ENCODE measurements at regions not wholly inside any gene's neighbourhood (a gene's known extent, or its start where the extent isn't known, plus 50 kb on each side); places are given as distances from the start of the nearest gene placed in this dataset.

DNA sequence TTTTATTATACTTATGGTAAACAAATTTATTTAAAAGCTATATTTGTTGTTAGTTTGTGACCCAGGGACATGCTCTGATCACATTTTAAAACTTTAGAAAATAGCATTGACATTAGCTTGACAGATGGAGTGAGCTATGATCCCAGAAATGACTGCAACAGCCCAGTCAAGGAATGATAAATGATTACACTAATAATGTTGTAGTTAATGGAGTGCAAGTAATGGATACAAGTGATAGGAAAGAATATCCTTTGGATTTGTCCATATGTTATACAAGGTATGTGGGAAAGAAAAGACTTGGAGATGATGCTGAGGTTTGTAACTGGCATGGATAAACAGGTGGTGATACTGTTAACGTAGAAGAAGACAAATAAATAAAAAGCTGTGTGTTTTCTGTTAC is 1908.7 kb downstream of the MRPL39 start:
- WGBS, 3 donors, result 70 to 83% (median 82%) methylated on average over 1 of the region's 1 CpG
- no peaks in the 10 kb centered on the region for H3K27me3 ChIP-seq
- H3K9me3 ChIP-seq, result peaks cover 0 to 4% of the 10 kb centered on the region in 2 donors
- H3K4me1 ChIP-seq (ENCODE audit: insufficient read depth), result no peaks in the 10 kb centered on the region
- intact Hi-C loops (cut with DNase I), result no loop called here
- no peak overlapping the region for H3K4me3 ChIP-seq
- H3K27ac ChIP-seq, result no peak overlapping the region
- TF ChIP-seq EP300 (IDR thresholded peaks at IDR 0.05) (no peak), POLR2A (IDR thresholded peaks at IDR 0.05) (no peak)
- TF ChIP-seq, protein P1, sequence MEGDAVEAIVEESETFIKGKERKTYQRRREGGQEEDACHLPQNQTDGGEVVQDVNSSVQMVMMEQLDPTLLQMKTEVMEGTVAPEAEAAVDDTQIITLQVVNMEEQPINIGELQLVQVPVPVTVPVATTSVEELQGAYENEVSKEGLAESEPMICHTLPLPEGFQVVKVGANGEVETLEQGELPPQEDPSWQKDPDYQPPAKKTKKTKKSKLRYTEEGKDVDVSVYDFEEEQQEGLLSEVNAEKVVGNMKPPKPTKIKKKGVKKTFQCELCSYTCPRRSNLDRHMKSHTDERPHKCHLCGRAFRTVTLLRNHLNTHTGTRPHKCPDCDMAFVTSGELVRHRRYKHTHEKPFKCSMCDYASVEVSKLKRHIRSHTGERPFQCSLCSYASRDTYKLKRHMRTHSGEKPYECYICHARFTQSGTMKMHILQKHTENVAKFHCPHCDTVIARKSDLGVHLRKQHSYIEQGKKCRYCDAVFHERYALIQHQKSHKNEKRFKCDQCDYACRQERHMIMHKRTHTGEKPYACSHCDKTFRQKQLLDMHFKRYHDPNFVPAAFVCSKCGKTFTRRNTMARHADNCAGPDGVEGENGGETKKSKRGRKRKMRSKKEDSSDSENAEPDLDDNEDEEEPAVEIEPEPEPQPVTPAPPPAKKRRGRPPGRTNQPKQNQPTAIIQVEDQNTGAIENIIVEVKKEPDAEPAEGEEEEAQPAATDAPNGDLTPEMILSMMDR (IDR thresholded peaks at IDR 0.05), result no peak
- H3K36me3 ChIP-seq, result no peaks in the 10 kb centered on the region
- no peak for DNase-seq

DNA sequence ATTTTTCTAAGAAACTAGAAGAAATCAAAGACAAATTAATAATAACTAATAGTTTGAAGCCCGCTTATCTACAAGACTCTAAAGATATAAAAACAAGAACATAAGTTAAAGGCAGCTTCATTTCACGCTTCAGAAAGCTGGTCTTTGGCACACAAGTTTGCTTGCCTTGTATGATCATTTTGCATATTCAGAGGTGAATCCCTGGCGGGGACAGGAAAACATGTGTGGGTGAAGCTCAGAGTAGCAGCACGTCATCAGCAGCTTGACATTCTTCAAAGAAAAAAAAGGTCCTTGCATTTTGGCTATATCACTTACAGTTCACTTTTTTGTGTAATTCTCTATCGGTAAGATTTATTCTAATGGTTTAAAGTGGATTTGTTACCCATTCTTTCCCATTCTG is 1911.8 kb downstream of the MRPL39 start:
- Histone ChIP-seq H3K4me3 (no peak overlapping the region), H3K9me3 (peaks cover 0 to 4% of the 10 kb centered on the region in 2 donors), H3K4me1 (ENCODE audit: insufficient read depth) (no peaks in the 10 kb centered on the region), H3K27ac (no peak overlapping the region), H3K27me3 (no peaks in the 10 kb centered on the region), H3K36me3 (no peaks in the 10 kb centered on the region)
- DNase-seq, result no peak
- 76 to 85% (median 81%) methylated on average over 5 of the region's 5 CpGs for WGBS, 3 donors
- TF ChIP-seq POLR2A (IDR thresholded peaks at IDR 0.05) (no peak), EP300 (IDR thresholded peaks at IDR 0.05) (no peak)
- TF ChIP-seq, protein P1 (IDR thresholded peaks at IDR 0.05), result no peak
- intact Hi-C loops (cut with DNase I), result no loop called here

DNA sequence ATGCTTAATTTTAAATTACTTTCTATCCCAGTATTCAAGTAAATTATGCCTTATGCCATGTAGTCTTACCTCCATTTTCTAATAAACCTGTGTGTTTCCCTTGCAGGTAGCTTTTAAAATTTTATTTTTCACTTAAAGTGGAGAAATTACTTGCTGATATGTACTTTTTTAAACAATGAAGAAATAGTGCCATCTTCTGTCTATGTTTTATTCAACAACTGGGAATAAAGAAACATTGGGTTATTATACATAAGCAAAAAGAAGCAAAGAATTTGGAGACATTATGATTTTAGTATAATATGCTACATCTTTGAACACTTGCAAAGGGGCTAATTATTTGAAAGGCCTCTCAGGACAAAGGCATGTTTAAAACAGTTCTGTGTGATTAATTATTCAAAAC is 1912.9 kb downstream of the MRPL39 start:
- TF ChIP-seq POLR2A (IDR thresholded peaks at IDR 0.05) (no peak), EP300 (IDR thresholded peaks at IDR 0.05) (no peak)
- TF ChIP-seq, protein P1 (IDR thresholded peaks at IDR 0.05), result no peak
- intact Hi-C loops (cut with DNase I), result no loop called here
- H3K4me1 ChIP-seq (ENCODE audit: insufficient read depth), result no peaks in the 10 kb centered on the region
- H3K36me3 ChIP-seq, result no peaks in the 10 kb centered on the region
- DNase-seq, result no peak
- H3K9me3 ChIP-seq, result peaks cover 0 to 4% of the 10 kb centered on the region in 2 donors
- no peak overlapping the region for H3K27ac ChIP-seq
- H3K27me3 ChIP-seq, result no peaks in the 10 kb centered on the region
- no peak overlapping the region for H3K4me3 ChIP-seq

DNA sequence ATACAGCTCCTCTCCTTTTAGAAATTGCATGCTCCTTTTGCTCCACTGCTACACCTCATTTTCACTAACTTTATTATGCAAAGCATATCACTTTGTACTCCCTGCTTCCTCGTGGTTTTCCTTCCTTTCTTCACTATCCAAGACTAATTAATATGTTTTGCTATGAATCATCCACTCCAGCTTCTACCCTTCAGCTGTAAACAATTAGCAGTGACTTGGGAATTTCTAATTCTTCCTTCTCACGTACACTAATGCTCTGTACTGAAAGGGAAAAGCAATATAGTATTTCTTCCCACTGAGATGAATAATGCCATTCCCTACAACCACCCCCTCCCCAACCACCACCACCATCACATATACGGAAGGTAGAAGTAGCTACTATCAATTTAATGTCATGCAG is 1917.0 kb downstream of the MRPL39 start:
- 6 to 12% (median 7%) methylated on average over 3 of the region's 3 CpGs for WGBS, 3 donors
- H3K9me3 ChIP-seq, result no peaks in the 10 kb centered on the region
- no peaks in the 10 kb centered on the region for H3K36me3 ChIP-seq
- TF ChIP-seq POLR2A (IDR thresholded peaks at IDR 0.05) (no peak), EP300 (IDR thresholded peaks at IDR 0.05) (no peak)
- TF ChIP-seq, protein P1 (IDR thresholded peaks at IDR 0.05), result no peak
- no peaks in the 10 kb centered on the region for H3K27me3 ChIP-seq
- DNase-seq, result no peak
- no peak overlapping the region for H3K4me3 ChIP-seq
- intact Hi-C loops (cut with DNase I), result no loop called here
- no peaks in the 10 kb centered on the region for H3K4me1 ChIP-seq (ENCODE audit: insufficient read depth)
- H3K27ac ChIP-seq, result no peak overlapping the region
